OCI-LY1 (cell line): ENCODE measurements at regions not wholly inside any gene's neighbourhood (a gene's known extent, or its start where the extent isn't known, plus 50 kb on each side); places are given as distances from the start of the nearest gene placed in this dataset.

Source experiments
- H2AFZ ChIP-seq: fragments of 200-600 bp; sonication (generic), shearing (Covaris generic); 2 replicates; pipeline ENCODE4 v1.6.0; 2014; ENCODE audit warnings: antibody characterized with exemption, mild to moderate bottlenecking, low read length
- H3F3A ChIP-seq: fragments of 200-600 bp; sonication (generic), shearing (Covaris generic); 2 replicates; pipeline ENCODE4 v1.6.0; 2014; ENCODE audit warnings: mild to moderate bottlenecking, antibody characterized with exemption, low read length, moderate library complexity; ENCODE audit not compliant: insufficient read depth
- H3K27ac ChIP-seq: fragments of 200-600 bp; sonication (generic); 2 replicates; pipeline ENCODE4 v1.5.1; 2014; ENCODE audit warnings: low read length, mixed run types, mild to moderate bottlenecking, low read depth; ENCODE audit not compliant: poor library complexity, severe bottlenecking
- H3K27me3 ChIP-seq: fragments of 200-600 bp; sonication (generic); 2 replicates; pipeline ENCODE4 v1.6.0; 2014; ENCODE audit warnings: antibody characterized with exemption, mild to moderate bottlenecking, low read length, moderate library complexity; ENCODE audit not compliant: insufficient read depth
- H3K36me3 ChIP-seq: fragments of 200-600 bp; sonication (generic); 2 replicates; pipeline ENCODE4 v1.6.1; 2014; ENCODE audit warnings: mild to moderate bottlenecking, antibody characterized with exemption, low read length, moderate library complexity, mixed read lengths; ENCODE audit not compliant: insufficient read depth
- H3K4me1 ChIP-seq: fragments of 200-600 bp; sonication (generic); 2 replicates; pipeline ENCODE4 v1.5.1; 2014; ENCODE audit warnings: mild to moderate bottlenecking, low read length, moderate library complexity; ENCODE audit not compliant: insufficient read depth, severe bottlenecking
- H3K4me2 ChIP-seq: fragments of 200-600 bp; sonication (generic), shearing (Covaris generic); 2 replicates; pipeline ENCODE4 v1.6.1; 2014; ENCODE audit warnings: low read length
- H3K4me3 ChIP-seq: fragments of 200-600 bp; sonication (generic); 2 replicates; pipeline ENCODE4 v1.5.1; 2014; ENCODE audit warnings: low read length, low read depth, mild to moderate bottlenecking, mixed read lengths; ENCODE audit not compliant: poor library complexity, severe bottlenecking
- H3K79me2 ChIP-seq: fragments of 200-600 bp; shearing (Covaris generic); 2 replicates; pipeline ENCODE4 v1.6.1; 2016; ENCODE audit warnings: mixed run types, low read length, mixed read lengths; ENCODE audit not compliant: insufficient read depth
- H3K9ac ChIP-seq: fragments of 200-600 bp; sonication (generic), shearing (Covaris generic); 2 replicates; pipeline ENCODE4 v1.6.1; 2014; ENCODE audit warnings: mild to moderate bottlenecking, low read length, mixed read lengths
- H3K9me2 ChIP-seq: fragments of 200-600 bp; sonication (generic), shearing (Covaris generic); 2 replicates; pipeline ENCODE4 v1.6.1; 2014; ENCODE audit warnings: low read depth, mild to moderate bottlenecking, low read length, mixed read lengths
- H3K9me3 ChIP-seq: fragments of 200-600 bp; shearing (Covaris generic); 2 replicates; pipeline ENCODE4 v1.6.1; 2014; ENCODE audit warnings: low read length, mixed read lengths
- H4K20me1 ChIP-seq: fragments of 200-600 bp; sonication (generic), shearing (Covaris generic); 2 replicates; pipeline ENCODE4 v1.6.0; 2016; ENCODE audit warnings: mild to moderate bottlenecking, low read length; ENCODE audit not compliant: insufficient read depth
- EZH2 ChIP-seq: fragments of 200-600 bp; sonication (generic), shearing (Covaris generic); IDR thresholded peaks from 2 replicates; pipeline ENCODE4 v1.8.0; 2017; ENCODE audit warnings: borderline replicate concordance, mixed run types, mild to moderate bottlenecking, antibody characterized with exemption, low read length, moderate library complexity, mixed read lengths
- TF ChIP-seq, protein P1 (sequence below): fragments of 200-600 bp; sonication (generic), shearing (Covaris generic); IDR thresholded peaks from 2 replicates; pipeline ENCODE4 v1.5.1; 2017; ENCODE audit warnings: mild to moderate bottlenecking, antibody characterized with exemption, low read length, moderate library complexity, mixed read lengths

- Histone ChIP-seq H3K9me3 (no peaks in the 10 kb centered on the region), H2AFZ (no peak overlapping the region), H3K9ac (no peak overlapping the region), H4K20me1 (no peaks in the 10 kb centered on the region), H3K4me2 (no peak overlapping the region), H3K4me1 (no peaks in the 10 kb centered on the region), H3K9me2 (no peaks in the 10 kb centered on the region), H3K4me3 (no peak overlapping the region), H3K27me3 (no peaks in the 10 kb centered on the region), H3K79me2 (no peaks in the 10 kb centered on the region), H3K27ac (no peak overlapping the region), H3K36me3 (no peaks in the 10 kb centered on the region), H3F3A (no peaks in the 10 kb centered on the region)
- TF ChIP-seq, protein P1, sequence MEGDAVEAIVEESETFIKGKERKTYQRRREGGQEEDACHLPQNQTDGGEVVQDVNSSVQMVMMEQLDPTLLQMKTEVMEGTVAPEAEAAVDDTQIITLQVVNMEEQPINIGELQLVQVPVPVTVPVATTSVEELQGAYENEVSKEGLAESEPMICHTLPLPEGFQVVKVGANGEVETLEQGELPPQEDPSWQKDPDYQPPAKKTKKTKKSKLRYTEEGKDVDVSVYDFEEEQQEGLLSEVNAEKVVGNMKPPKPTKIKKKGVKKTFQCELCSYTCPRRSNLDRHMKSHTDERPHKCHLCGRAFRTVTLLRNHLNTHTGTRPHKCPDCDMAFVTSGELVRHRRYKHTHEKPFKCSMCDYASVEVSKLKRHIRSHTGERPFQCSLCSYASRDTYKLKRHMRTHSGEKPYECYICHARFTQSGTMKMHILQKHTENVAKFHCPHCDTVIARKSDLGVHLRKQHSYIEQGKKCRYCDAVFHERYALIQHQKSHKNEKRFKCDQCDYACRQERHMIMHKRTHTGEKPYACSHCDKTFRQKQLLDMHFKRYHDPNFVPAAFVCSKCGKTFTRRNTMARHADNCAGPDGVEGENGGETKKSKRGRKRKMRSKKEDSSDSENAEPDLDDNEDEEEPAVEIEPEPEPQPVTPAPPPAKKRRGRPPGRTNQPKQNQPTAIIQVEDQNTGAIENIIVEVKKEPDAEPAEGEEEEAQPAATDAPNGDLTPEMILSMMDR = no peak
- TF ChIP-seq EZH2 = no peak
Measured at GRCh38 chr6:947235-947934, 254.4 kb upstream of the EXOC2 start.

DNA sequence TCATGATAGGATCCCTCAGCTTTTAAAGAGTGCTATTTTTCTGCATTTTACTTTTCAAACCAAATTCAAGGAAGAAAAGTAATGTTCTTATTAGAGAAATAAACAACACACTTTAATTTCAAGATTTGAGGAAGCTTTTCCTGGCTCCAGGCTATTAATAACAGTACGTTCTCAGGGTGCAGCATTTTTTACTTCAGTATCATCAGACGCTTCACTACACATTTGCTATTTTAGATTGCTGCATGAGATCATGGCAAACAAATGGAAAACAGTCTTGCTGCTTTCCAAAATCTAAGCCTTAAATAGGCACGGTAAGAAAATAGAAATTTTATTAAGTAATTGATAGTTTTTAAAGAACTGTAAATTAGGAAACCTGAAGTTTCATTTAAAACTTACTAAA lies 253.6 kb upstream of the EXOC2 start:
- Histone ChIP-seq H3K79me2 (no peaks in the 10 kb centered on the region), H3K9me3 (no peaks in the 10 kb centered on the region), H3K9ac (no peak overlapping the region), H3K4me3 (no peak overlapping the region), H4K20me1 (no peaks in the 10 kb centered on the region), H3K27ac (no peak overlapping the region), H3K9me2 (no peaks in the 10 kb centered on the region), H3F3A (no peaks in the 10 kb centered on the region), H3K36me3 (no peaks in the 10 kb centered on the region), H3K4me2 (no peak overlapping the region), H2AFZ (no peak overlapping the region), H3K4me1 (no peaks in the 10 kb centered on the region), H3K27me3 (no peaks in the 10 kb centered on the region)
- TF ChIP-seq, protein P1 = no peak
- no peak for TF ChIP-seq EZH2

DNA sequence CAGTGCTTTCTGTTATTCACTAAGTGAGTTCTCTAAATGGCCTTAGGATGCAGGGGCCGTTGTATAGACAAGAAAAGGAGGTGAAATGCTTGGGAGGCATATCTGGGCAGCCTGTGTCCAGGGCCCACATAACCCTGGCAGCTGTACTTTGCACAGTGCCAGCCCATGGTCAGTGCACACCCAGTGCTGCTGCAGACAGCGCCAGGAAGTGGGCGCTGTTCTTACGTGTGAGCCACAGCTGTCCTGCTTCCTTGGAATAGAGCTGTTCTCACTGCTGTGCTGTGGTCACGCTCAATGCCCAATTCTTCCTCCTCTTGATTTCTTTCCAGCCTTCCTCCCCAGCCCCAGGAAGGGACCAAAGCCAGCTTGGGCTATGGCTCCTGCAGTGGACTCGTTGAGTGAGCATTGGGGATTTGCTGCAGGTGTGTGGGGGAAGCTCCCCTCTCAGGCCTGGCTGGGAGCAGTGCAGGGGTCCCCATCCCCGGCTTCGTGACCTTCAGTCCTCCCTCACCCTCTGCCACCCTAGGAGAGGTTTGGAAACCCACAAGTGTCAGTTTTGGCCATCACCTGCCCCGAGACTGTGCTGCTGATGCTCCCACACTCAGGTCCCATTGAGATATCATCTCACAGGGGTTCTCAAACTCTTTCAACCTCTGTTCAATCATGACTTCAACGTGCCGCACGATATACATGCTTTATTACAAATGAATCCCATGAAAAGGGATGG lies 246.8 kb upstream of the EXOC2 start:
- H3K27me3 ChIP-seq = no peaks in the 10 kb centered on the region
- no peak for TF ChIP-seq EZH2
- TF ChIP-seq, protein P1 = no peak
- H3K4me2 ChIP-seq = no peak overlapping the region
- no peaks in the 10 kb centered on the region for H3F3A ChIP-seq
- no peaks in the 10 kb centered on the region for H3K9me3 ChIP-seq
- no peaks in the 10 kb centered on the region for H3K36me3 ChIP-seq
- H4K20me1 ChIP-seq = no peaks in the 10 kb centered on the region
- H3K4me1 ChIP-seq = no peaks in the 10 kb centered on the region
- no peaks in the 10 kb centered on the region for H3K9me2 ChIP-seq
- no peak overlapping the region for H2AFZ ChIP-seq
- no peak overlapping the region for H3K9ac ChIP-seq
- no peak overlapping the region for H3K4me3 ChIP-seq
- no peaks in the 10 kb centered on the region for H3K79me2 ChIP-seq
- H3K27ac ChIP-seq = no peak overlapping the region
